NB4 (cell line): ENCODE measurements at regions not wholly inside any gene's neighbourhood (a gene's known extent, or its start where the extent isn't known, plus 50 kb on each side); places are given as distances from the start of the nearest gene placed in this dataset.

Source experiments
- DNase-seq: peaks from one replicate; pipeline ENCODE4 v3.0.0; 2010; ENCODE audit warnings: low read depth
- H3K4me3 ChIP-seq: one replicate; pipeline ENCODE4 v1.5.1; 2011; ENCODE audit warnings: mild to moderate bottlenecking, low read depth, low read length, moderate library complexity
- MYC ChIP-seq: IDR thresholded peaks from 2 replicates; pipeline ENCODE4 v1.6.1; 2011; ENCODE audit warnings: low read depth, low read length
- POLR2A ChIP-seq: IDR thresholded peaks from 2 replicates; pipeline ENCODE4 v1.6.1; 2011; ENCODE audit warnings: mild to moderate bottlenecking; ENCODE audit not compliant: insufficient read length; ENCODE audit errors: extremely low read depth
- TF ChIP-seq, protein P1 (sequence below): IDR thresholded peaks from 2 replicates; pipeline ENCODE4 v1.6.1; 2011; ENCODE audit warnings: low read depth, low read length
- TF ChIP-seq, protein P2 (sequence below): IDR thresholded peaks from one replicate; pipeline ENCODE4 v1.5.1; 2012; ENCODE audit warnings: low read depth, low read length

DNA sequence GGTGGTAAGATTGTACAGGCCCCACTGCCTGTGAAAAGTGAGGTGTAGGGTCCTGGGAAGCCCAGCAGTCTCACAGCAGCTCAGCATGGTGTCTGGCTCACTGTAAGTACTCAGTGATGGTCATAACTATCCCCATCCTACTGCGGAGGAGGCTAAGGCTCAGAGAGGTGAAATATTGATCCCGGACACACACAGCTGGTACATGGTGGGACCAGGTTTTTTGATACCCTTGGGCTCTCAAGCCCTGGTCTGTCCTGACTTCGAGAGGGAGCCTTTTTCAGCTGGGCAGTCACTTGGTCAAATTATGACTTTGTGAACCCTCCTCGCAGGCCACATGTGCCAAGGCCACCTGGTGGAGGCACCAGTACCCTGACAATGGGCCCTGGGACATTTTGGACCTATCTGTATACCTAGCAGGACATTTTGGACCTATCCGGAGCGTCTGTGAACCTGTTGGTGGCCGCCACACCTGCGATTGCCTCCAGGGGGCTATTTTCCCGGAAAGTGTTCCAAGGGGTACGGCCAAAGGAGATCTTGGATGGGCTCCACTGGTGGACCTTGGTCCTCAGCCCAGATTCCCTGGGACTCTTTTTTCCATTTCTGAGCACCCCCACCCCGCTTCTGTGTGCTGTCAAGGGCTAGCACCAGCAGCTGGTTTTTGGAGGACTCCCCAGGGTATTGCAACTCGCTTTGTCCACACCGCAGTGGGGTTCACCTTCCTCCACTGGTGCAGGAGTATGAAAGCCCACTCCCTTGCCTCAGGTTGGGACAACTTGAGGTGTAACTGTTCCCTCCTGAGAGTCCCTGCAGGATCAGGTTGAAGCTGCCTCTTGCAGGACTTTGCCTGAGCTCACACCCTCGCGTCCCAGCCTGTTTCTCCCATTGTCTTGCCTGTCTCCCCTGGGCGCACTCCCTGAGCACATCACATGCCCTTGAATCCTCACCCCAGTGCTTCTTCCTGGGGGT, 83.6 kb upstream of the NKD1 start:
- TF ChIP-seq POLR2A (no peak), MYC (no peak)
- TF ChIP-seq, protein P1, sequence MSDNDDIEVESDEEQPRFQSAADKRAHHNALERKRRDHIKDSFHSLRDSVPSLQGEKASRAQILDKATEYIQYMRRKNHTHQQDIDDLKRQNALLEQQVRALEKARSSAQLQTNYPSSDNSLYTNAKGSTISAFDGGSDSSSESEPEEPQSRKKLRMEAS = no peak
- TF ChIP-seq, protein P2, sequence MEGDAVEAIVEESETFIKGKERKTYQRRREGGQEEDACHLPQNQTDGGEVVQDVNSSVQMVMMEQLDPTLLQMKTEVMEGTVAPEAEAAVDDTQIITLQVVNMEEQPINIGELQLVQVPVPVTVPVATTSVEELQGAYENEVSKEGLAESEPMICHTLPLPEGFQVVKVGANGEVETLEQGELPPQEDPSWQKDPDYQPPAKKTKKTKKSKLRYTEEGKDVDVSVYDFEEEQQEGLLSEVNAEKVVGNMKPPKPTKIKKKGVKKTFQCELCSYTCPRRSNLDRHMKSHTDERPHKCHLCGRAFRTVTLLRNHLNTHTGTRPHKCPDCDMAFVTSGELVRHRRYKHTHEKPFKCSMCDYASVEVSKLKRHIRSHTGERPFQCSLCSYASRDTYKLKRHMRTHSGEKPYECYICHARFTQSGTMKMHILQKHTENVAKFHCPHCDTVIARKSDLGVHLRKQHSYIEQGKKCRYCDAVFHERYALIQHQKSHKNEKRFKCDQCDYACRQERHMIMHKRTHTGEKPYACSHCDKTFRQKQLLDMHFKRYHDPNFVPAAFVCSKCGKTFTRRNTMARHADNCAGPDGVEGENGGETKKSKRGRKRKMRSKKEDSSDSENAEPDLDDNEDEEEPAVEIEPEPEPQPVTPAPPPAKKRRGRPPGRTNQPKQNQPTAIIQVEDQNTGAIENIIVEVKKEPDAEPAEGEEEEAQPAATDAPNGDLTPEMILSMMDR = no peak
- H3K4me3 ChIP-seq = no peak overlapping the region
- DNase-seq = no peak

DNA sequence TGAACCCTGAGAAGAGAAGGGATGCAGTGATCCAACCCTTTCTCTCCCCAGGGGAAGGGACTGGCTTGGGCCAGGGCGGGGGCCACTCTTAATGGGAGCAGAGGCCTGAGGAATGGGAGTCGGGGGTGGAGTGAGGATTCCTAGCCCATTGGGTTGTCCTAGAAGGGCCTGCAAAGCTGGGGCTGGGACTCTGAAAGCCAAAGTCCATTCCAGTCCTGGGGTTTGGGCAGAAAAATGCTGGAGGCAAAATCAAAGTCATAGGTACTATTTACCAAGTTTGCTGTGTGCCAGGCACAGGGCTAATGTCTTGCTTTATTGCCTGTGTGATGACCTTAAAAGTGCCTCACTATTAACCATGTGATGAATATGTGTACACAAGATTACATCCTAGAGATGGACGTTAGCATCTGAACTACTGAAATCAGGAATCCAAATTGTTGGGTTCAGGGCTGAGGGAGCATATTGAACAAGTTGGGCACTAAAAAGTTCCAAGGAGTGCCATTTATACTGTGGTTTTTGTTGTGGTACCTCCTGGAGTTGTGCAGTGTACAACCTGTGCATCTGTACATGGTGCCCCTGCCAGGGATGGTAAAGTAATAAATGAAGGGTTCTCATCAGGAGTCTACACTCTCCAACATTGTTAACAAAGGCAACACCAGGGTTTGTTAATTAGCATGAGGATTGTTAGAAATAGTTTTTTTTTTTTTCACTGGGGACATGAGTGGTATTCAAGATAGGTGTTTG, 84.4 kb upstream of the NKD1 start:
- no peak for DNase-seq
- H3K4me3 ChIP-seq = no peak overlapping the region
- no peak for TF ChIP-seq POLR2A
- TF ChIP-seq MYC = no peak
- TF ChIP-seq, protein P1 = no peak
- TF ChIP-seq, protein P2 = no peak

DNA sequence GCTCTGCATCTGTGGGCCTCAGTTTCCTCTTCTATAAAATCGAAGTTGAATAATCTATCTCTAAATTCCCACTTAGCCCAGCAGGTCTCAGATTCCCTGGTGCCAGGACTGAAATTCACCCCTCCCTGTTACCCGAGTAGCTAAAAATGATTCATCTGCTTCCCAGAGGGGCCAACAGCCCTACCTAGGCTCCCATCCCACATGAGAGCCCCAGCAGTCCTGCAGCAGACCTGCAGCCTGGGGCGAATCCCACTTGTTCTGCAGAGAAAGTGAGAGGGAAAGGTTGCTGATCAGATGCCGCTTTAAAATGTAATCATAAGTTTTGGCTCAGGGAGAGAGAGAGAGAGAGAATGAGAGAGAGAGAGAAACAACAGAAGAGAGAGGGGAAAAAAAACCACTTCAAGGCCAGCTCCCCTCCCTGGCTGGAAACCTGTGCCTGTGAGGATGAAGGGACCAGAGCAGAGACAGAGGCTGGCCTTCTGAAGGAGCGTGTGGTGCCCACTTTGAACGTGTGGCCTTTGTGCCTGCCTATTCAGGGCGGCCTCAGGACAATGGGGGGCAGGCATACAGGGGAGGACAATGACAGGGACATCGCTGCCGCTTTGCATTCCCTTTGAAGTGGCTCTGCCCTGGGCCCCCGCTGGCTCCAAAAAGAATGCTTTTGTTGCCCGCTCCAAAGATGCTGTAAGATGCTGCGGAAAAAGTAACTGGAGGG, 85.2 kb upstream of the NKD1 start:
- H3K4me3 ChIP-seq = no peak overlapping the region
- DNase-seq = no peak
- no peak for TF ChIP-seq MYC

DNA sequence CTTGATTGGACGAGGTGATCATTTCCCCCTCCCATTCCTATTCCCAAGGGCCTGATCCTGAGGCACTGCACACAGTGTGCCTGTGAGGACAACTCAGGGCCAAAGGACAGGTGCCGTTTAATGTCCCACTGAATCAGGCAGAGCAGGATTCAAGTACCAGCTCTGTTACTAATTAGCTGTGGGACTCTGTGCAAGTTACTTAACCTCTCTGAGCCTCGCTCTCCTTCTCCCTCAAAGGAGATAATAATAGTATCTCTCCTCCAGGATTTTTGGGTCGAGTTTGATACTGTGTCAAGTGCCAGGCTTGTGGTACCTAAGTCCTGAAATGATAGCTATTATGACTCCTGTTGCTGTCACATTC, 86.8 kb upstream of the NKD1 start:
- no peak overlapping the region for H3K4me3 ChIP-seq
- no peak for DNase-seq
- TF ChIP-seq, protein P1 = no peak
- no peak for TF ChIP-seq MYC
- no peak for TF ChIP-seq POLR2A

DNA sequence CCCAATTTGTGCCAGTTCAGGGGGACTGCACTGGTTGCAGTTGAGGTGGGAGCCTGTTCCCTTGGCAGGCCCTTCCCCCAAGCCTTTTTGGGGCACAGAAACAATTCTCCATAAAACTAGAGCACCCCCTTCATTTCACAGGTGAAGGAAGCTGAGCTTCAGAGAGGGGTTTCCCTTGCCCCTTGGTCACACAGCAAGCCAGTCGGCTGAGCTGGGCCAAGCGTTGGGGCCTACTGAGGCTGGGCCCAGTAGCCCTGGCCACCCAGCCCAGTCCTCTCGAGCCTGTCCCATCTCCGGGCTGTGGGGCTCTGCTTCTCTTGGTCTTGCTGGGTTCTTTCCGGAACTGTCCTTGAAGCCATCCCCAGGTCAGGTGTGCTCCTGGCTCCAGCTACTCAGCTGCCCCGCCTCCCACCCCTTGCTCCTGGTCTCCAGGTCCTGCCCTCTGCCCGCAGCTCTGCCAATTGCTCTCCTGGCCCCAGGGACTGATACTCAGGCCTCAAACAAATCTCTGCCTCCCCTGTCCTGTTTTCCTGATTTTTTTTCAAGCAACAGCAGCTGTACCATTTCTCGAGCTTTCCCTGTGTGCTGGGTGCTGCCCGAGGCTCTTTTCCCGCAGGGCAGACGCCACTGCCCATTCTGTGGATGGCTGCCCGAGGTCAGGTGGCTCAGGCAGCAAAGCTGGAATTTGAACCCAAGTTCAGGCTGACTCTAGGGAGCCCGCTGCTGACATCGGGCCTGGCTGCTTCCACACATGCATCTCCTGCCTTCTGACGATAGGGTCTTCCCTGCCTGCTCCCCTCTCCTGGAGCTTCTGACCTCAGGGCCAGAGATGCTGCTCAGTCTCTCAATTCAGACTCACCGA, 87.4 kb upstream of the NKD1 start:
- H3K4me3 ChIP-seq = no peak overlapping the region
- TF ChIP-seq MYC (no peak), POLR2A (no peak)
- TF ChIP-seq, protein P1 = no peak
- TF ChIP-seq, protein P2 = no peak
- no peak for DNase-seq

DNA sequence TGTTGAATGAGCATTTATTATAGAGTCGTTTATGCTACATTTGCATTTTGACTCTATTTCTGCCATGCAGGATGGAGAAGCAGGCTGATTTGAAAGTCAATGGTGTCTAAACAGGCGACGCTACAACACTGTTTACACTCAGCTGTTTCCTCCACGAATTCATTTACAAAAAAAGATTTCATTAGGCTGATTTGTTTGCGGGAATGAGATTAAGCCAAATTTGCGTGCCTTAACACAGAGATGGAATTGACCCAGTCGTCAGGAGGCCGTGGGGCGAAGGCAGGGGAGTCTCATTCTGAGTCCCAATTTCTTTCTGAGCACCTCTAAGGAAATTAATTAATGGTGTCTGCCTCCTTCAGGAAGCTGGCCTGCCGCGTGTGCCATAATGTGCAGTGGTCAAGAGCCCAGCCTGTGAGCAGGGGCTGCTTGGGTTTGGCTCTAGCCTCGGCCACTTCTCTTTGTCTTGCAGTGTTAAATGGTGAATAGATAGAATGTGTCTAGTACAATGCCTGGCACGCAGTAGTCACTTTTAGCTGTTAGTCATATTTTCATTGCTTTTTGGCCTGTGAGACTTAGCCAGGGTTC, 88.6 kb upstream of the NKD1 start:
- H3K4me3 ChIP-seq = no peak overlapping the region
- TF ChIP-seq MYC = no peak
- TF ChIP-seq POLR2A = no peak
- DNase-seq = no peak
